Fibroblast of gingiva (primary cell): ENCODE measurements at regions not wholly inside any gene's neighbourhood (a gene's known extent, or its start where the extent isn't known, plus 50 kb on each side); places are given as distances from the start of the nearest gene placed in this dataset.

Source experiments
- DNase-seq: peaks from one replicate; pipeline ENCODE4 v3.0.0-alpha.2; 2011; ENCODE audit warnings: low read depth

DNA sequence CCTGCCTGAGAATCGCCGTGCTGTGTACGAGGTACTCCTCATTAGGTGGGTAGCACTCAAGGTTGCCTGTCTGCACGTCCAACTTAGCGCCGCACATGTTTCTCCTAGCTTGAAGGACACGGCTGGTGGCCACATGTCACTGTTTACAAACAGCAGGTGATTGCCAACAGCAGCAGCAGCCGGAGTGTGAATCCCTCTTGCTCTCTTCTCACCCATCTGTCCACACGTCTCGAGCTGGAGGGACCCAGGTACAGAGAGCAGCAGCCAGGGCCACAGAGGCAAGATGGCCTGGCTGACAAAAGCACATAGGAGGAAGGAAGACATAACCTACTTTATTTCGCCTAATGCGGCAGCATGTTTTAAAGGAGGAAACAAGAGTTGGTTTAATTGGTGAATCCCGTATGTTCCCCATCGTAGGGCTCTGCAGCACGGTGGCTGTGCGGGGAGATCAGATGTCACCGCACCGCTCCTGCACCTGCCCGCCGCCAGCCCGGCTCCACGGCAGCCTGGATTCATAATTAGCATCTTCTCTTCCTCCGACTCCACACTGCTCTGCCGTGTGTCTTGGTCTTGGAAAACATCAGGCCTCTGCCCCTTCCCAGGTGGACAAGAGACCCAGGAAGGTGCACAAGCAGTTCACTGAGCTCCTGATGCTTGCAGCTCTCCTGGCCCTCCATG lies 201.6 kb upstream of the IRX1 start:
- no peak for DNase-seq

DNA sequence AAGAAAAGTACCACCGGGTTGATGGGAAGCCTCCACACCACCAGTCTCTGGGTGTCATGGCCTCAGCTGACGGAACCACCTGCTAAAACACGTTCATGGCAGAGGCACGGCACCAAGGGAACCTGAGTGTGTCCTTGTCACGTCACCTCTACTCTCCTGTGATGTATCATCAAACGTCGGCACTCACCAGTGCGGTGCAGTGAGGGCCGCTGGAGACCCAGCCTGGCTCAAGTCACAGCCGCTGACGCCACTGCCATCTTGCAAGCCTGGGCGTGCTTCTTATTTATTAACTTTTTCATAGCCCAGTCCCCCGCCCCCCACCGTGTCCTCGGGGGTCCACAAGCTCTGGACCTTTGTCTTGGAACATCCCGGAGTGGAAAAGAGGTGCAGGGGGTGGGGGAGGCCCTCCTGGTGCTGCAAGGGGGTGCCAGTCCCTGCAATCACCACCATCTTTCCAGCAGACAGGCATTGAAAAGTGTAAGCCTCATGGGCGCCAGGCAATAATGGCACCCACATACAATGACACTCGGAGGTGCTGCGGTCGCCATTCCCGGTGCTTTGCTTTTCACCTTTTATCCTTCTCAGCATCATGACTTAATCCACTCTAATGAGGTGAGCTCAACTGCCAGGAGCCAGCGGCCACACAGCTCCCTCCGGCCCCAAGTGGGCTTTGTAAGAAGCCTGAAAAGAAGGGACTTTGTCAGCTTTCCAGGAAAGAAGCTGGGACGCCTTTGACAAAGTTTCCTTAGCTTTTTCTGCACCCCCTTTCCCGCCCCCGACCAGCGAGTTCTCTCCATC lies 202.3 kb upstream of the IRX1 start:
- no peak for DNase-seq

DNA sequence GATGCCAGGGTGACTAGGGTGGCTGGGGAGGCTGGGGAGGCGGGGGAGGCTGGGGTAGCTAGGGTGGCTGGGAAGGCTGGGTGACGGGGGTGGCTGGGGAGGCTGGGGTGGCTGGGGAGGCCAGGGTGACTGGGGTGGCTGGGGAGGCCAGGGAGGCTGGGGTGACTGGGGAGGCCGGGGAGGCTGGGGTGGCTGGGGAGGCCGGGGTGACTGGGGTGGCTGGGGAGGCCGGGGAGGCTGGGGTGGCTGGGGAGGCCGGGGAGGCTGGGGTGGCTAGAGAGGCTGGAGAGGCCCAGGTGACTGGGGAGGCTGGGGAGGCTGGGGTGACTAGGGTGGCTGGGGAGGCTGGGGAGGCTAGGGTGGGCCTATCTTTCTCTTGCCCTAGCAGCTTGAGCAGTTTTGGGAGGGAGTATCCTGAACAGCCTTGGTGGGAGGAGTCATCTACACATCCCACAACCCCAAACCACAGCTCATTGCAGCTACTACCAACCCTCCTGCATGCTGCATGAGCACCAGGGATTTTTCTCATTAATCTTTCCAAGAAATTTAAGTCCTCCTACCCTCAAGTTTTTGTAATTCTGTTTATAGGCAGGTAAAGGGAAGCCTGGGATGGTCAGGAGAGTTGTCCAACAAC lies 203.2 kb upstream of the IRX1 start:
- no peak for DNase-seq

DNA sequence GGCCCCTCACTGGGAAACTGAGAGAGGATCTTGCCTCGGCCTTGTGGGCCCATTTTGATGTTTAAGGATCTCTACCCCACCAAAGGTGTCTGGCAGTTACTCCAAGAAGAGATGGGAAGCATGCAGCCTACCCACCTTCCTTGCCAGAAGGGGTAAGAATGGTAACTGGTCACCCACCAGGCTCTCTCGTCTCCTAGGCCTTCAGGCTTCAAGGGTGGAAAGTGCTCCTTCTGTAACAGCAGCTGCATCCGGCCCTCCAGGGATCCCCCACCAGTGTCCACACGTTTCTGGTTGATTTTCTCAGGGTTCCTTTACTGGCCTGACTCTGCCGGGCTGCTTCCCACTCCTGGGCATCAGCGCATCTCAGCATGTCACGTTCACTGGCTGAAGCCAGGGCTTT lies 204.4 kb upstream of the IRX1 start:
- DNase-seq = no peak

DNA sequence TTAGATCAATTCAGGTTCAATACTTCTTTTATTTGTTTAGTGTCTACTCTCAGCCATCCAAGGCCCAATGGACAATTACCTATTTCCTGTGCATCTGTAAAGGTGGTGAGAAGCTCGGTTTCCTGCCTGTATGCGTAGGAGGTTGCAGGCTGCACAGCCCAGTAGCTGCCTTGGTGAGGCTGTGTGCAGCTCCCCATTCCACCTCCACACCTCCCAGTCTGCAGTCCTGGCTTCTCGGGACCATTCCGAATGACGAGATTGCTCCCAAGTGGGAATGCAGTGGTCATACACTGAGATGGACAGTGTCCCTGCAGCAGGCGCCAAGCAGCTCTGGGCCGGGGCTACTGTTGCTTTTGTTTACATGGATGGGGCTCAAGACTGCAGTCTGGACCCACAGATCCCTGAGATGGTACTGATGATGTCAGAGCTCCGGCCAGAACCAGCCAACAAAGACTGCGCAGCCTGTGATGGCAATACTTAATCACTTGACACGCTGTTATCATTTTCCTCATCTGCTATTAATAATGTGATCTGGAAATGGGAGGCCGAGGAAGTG lies 206.1 kb upstream of the IRX1 start:
- DNase-seq = no peak

DNA sequence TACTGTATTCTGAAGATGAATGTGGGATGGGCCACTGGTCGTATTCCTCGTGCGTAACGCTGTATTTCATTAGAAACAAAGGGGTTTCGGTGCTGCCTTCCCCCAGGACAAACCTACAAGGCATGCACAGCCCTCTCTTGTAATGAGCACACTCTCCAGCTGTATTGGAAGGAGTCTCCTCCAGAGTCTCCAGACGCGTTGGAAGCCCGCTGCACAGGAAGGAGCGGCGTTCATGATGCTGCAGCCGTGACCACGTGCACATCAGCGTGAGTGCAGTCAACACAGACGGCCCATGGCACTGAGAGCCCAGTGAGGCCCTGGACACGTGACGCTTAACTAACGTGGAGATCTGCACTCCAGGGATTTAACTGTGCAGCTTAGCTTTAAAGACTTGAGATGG lies 209.0 kb upstream of the IRX1 start:
- no peak for DNase-seq

DNA sequence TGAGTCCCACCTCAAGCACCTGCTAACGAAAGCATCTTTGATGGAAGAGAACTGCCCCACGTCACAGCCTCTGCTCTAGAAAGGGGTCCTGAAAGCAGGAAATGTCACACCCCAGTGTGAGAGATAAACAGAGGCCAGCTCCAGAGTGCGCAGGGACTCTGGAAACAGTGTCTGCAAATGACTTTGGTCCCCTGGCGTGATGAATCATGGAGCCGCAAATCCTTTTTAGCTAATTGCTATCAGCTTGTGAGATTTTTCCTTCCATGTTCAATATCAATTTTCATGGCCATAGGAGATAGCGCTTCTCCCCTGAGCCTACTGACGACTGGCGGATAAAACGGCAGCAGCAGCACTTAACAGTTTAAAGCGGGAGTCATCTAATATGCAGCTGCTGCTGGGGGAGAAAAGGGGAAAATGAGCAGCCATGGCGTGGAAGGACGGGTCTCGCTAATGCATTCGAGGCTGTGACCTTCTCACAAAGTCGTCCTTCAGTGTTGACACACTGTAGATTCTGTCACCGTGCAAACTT lies 209.6 kb upstream of the IRX1 start:
- no peak for DNase-seq

DNA sequence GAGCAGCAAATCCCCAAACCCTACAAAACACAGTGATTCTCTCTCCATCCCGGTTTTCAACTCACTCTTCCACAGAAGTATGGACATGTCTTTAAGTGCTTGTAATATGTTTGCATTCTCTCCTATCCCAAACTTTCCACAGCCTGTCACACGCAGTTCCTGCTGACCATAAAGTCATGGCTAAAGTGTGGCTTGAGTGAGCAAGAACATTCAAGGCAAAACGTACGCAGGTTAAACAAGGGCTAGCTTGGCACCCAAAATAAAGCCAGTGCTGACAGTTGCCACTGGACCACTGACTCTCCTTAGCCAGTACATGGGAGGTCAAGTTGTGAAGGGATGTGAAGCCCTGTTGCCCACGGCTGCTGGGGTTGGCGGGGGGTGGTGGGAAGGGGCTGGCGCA lies 211.1 kb upstream of the IRX1 start:
- no peak for DNase-seq

DNA sequence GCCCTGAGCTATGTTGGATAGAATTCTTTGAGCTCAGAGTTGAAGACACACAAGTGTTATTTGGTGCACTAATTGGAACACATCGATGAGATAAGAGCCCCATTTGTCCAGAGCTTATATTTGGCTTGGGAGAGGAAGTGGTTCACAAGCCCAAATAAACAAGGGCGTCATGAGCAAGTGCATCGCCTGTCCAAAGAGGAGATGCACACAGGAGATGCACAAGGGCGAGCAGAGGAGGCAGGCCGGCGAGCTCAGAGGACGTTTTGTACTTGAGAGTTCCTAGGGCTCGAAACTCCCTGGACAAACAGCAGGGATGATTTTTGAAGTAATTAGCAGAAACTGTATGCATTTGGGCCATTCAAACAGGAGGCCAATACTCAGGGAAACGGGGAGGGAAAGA lies 212.8 kb upstream of the IRX1 start:
- no peak for DNase-seq

DNA sequence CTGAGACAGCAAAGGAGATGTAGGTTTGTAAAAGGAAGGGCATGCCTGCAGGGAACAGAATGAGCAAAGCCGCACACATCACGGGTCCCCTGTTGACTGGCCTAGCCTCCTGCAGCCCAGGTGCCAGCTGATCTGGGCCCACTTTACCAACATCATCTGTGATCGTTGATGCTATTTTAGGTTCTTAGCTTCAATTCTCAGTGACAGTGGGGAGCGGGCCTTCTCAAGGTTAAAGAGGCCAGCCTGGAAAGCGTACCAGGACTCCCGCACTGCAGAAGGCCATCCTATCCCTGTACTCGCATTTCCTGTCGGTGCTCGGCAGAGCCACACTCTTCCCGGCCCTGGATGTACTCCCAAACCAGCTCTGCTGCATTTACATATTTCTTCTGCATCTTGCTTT lies 213.5 kb upstream of the IRX1 start:
- no peak for DNase-seq

DNA sequence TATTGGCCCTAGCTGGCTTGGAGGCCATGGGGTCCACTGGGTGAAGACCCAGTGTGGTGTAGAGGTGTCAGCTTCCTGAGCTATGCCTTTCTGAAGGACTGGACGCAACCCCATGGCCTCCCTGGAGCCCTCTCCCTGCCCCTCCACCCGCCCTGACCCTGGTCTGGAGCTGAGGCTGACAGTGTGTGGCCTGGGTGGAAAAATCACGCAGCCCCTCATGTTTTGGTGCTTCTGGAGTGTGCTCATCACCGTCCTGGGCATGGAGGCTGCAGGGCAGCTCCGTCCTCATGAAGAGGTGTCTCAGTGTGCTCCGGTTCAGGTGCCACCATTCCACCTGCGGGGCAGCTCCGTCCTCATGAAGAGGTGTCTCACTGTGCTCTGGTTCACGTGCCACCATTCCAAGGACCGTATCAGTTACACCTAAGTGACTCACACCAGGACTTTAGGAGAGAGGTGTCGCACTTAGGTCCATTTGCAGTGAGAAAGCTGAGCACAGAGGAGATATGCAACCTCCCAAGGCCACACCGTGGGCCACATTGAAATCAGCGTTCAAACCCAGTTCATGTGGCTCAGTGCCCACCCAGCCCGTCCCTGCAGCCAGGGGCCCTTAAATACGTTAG lies 214.3 kb upstream of the IRX1 start:
- no peak for DNase-seq

DNA sequence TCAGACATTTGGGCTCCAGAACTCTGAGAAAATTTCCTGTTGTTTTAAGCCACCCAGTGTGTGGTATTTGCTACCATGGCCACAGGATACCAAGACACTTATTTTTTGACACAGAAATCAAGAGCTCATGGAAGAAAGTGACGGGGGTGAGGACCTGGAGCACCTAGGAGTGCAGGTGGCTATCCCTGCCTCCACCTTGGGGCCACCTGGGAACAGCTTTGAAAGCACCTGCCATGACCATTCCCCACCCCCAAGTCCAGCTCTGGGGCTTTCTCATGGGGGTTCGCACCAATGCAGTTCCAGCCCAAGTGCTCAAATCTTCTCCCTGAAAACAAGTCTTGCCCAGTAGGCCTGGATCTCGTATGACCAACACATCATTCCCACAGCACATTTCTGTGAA lies 214.9 kb upstream of the IRX1 start:
- DNase-seq = no peak

DNA sequence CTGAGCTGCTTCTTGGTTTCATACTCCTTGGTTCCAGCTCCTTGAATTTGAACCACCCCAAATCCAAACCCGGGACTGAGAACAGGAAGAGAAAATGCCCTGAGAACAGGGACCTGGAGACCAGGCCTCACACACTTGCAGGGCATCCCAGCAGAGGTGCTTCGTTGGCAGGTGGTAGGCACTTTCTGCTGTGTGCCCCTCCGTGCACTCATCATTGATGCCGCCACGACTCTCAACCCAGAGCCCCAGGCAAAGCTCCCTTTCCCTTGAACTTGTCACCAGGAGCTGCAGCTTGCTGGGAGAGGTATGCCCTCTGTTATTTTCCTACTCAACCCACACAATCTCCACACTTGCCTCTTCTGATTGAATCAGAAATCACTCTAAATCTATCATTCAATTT lies 217.8 kb upstream of the IRX1 start:
- no peak for DNase-seq

DNA sequence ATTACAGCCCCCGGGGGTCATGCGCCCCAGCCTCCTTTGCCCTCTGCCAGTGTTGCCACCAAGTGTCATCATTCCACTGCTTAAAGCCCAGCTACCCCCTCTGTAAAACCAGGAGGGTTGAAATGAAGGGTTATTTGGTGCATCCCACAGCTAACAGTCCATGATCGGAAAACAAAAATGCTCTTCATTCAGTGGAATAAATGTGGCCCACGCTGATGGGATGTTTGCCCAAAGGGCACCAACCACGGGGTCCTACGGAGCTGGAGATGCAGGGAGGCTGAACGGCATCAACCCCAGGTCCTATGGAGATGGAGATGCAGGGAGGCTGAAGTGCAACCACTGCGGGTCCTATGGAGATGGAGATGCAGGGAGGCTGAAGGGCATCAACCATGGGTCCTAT lies 218.5 kb upstream of the IRX1 start:
- no peak for DNase-seq

DNA sequence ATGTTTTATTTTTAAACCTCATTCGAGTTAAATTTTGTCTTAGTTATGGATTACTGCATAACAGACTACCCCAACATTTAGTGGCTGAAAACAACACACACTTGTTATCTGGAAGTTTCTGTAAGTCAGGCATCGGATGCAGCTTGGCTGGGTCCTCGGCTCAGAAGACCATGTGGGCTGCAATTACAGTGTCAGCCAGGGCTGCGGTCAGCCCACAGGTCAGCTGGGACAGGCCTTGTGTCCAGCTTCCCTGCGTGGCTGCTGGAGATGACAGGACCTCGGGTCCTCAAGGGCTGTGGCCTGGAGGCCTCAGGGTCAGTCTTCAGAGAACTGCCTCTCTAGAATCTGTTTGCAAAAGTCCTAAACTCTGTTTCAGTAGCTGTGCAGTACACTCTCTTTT lies 219.0 kb upstream of the IRX1 start:
- DNase-seq = no peak

DNA sequence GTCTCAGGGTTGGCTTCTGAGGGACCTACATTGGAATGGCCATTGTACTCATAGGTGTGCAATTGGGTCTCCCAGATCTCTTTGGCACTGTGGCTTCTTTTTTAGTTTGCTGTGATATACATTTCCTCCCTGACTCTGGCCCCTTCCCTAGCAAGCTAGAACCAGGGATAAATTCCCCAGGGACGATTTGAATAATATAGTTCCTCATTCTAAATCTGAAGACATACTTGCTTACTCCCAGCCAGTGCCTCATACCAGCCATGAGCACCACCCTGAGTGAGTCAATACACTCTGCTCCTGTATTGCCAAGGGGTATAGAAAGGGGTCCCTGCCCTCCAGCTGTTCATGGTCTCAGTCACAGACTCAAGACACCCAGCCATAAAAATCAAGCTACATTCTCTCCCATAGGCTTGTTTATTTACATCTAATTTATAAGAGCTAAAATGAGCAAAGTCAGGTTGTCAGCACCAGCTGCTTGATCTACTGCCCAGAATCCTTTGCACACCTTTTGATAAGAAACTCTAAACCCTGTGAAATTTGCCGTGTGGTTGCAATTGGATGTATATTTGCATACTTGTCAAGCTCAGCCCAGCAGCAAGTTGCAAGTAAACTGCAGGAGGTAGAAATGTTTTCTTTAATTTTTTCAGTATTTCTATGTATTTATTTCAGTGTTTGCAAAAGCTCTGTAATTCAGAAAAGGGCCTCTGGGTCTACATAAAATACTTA lies 219.9 kb upstream of the IRX1 start:
- no peak for DNase-seq

DNA sequence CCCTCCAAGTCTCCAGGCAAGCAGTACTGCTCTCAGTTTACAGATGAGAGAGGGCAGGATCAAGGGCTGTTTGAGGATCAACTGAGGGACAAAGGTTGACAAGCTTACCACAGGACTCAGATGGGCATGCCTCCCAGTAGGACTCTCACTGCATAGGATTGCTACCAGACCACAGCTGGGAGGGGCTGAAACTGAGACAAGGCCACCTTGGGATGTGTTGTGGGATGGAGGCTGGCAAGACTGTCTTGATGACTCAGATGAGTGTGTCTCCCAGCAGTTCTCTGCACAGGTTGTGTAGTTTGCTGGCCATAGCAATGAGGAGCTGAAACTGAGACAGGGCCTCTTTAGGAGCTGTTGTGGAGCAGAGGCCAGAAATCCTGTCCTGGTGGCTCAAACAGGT lies 222.2 kb upstream of the IRX1 start:
- DNase-seq = no peak

DNA sequence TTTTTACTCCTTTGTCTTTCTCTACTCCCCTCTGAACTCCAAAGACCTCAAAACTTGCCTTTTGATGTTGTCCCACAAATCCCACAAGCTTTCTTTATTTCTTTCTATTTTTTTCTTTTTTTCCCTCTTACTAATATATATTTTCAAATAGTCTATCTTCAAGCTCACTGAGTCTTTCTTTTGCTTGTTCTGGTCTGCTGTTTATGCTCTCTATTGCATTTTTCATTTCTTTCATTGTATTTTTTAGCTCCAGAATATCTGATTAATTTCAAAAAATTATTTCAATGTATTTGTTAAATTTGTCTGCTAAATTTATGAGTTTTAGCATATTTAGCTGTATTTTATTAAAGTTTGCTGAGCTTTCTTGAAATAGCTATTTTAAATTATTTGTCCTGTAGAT lies 223.3 kb upstream of the IRX1 start:
- DNase-seq = no peak

DNA sequence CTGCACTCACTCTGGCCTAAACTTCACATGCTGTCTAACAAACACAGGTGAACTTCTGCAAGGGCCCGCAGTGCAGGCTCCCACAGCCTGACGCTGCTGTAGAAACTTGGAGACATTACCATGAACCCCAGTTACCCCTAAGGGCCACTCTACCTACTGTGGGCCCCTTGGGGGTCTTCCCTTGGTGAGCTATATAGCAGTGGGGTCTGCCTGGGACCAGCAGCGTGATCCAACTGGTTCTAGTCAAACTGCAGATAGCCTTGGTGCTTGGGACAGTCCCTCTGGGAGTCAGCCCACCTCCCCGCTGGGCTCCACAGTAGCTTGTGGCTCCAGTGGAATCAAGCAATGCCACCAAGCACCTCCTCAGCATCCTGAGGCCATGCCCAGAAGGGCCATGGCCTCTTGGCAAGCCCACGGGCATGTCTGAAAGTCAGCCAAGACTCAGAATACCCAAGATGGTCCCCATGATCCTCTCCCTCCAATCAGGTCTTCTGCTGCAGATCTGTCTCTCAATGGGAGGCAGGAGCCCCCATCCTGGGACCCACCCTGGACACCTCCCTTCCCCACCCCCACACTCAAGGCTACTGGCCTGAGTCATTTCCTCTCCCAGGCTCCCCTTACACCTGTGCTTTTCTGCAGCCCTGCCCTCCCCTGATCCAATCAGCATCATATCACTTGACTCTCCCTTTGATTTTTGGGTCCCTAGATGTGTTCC lies 230.0 kb upstream of the IRX1 start:
- no peak for DNase-seq

DNA sequence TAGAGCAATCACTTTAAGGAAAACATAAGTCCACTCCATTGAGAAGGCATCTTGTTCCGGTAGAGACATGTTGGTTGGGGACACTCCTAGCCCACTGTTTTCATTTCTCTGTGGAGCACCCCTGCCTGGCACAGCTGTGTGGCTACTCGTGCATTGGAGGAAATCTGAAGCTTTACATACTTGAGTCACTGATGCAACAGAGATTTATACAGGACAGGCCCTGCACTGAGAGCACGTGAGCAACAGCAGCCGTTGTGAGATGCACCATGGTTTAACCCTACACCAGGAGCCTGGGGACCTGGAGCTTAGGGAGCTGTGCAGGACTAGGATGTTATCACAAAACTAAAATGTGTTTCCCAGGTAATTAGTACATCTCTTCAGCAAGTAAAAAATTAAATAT lies 230.7 kb upstream of the IRX1 start:
- no peak for DNase-seq

DNA sequence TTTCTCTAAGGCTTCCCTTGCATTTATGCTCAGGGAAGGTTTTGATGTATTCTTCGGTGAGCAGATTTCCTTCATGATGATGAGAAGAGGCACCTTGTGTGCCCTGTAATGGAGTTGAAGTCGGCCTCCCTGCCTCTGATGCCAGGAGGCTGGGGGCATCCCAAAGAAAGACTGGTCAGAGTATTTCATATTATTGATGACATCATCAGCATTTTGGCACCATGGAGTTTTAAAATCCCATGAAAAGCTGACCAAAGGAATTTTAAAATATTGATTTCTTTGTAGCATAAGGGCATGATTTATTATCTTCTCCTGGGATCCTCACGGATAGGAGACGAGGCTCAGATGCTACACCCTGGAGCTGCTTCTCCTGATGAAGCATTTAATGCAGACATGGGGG lies 231.2 kb upstream of the IRX1 start:
- no peak for DNase-seq
